ENCODE measurements at regions not wholly inside any gene's neighbourhood (a gene's known extent, or its start where the extent isn't known, plus 50 kb on each side); places are given as distances from the start of the nearest gene placed in this dataset.

DNA sequence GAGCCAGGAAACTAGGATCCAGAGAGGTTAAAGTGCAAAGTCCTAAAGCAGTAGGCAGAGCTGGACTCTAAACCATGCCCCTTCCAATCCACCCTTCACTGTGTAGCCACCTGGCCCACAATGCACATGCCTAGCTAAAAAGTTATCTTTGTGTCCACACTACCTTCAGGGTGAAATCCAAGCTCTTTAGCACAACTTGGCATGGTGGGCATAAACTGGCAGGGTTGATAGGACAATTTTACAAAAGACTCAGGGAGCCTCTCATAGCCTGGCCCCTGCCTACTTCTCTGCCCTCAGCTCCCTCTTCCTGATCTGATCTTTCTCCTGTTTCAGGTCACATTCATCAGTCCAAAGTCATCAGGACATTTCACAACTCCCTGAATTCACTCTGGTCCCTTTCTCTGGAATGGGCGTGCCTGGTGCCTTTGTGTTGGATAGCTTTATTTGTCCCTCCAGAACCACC, 513.9 kb downstream of the OMA1 start:
- TF ChIP-seq SNAI2 (CRISPR knock-in tag; IDR thresholded peaks at IDR 0.05) (no peak), TCF4 (CRISPR knock-in tag; IDR thresholded peaks at IDR 0.05; ENCODE audit: borderline replicate concordance) (no peak), PPARA (CRISPR knock-in tag; IDR thresholded peaks at IDR 0.05; ENCODE audit: borderline replicate concordance) (no peak), ZNF8 (CRISPR knock-in tag; IDR thresholded peaks at IDR 0.05) (no peak)
- TF ChIP-seq, protein P1, sequence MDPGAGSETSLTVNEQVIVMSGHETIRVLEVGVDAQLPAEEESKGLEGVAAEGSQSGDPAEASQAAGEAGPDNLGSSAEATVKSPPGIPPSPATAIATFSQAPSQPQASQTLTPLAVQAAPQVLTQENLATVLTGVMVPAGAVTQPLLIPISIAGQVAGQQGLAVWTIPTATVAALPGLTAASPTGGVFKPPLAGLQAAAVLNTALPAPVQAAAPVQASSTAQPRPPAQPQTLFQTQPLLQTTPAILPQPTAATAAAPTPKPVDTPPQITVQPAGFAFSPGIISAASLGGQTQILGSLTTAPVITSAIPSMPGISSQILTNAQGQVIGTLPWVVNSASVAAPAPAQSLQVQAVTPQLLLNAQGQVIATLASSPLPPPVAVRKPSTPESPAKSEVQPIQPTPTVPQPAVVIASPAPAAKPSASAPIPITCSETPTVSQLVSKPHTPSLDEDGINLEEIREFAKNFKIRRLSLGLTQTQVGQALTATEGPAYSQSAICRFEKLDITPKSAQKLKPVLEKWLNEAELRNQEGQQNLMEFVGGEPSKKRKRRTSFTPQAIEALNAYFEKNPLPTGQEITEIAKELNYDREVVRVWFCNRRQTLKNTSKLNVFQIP (CRISPR knock-in tag; IDR thresholded peaks at IDR 0.05; ENCODE audit: borderline replicate concordance, low read depth), result no peak
- no peak for ATAC-seq

DNA sequence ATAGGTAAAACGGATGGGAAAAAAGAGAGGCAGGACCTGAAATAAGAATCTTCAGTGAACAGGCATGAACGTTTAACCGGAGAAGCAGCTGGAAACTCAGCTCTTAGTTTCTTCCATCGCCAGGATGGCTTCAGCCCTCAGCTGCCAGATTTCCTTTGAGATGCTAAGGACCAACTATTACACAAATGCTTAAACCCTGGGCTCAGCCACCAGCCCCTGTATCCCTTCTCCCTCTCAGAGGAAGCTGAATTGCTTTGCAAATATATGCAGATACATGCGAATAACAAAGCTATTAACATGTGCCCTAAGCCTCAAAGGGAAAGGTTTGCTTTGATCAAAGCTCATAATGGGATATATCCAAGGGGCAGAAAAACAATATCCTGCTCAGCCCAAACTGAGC, 515.1 kb downstream of the OMA1 start:
- no peak for TF ChIP-seq BACH2 (CRISPR knock-in tag; IDR thresholded peaks at IDR 0.05; ENCODE audit: borderline replicate concordance)
- TF ChIP-seq, protein P2, sequence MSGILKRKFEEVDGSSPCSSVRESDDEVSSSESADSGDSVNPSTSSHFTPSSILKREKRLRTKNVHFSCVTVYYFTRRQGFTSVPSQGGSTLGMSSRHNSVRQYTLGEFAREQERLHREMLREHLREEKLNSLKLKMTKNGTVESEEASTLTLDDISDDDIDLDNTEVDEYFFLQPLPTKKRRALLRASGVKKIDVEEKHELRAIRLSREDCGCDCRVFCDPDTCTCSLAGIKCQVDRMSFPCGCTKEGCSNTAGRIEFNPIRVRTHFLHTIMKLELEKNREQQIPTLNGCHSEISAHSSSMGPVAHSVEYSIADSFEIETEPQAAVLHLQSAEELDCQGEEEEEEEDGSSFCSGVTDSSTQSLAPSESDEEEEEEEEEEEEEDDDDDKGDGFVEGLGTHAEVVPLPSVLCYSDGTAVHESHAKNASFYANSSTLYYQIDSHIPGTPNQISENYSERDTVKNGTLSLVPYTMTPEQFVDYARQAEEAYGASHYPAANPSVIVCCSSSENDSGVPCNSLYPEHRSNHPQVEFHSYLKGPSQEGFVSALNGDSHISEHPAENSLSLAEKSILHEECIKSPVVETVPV (CRISPR knock-in tag; IDR thresholded peaks at IDR 0.05), result no peak
- no peak for TF ChIP-seq ZNF565 (CRISPR knock-in tag; conservative IDR thresholded peaks at IDR 0.05; ENCODE audit: low read depth)
- TF ChIP-seq TSHZ2 (CRISPR knock-in tag; IDR thresholded peaks at IDR 0.05), result no peak
- no peak for TF ChIP-seq PATZ1 (CRISPR knock-in tag; IDR thresholded peaks at IDR 0.05; ENCODE audit: borderline replicate concordance)
- TF ChIP-seq ZC3H10 (CRISPR knock-in tag; IDR thresholded peaks at IDR 0.05), result no peak
- TF ChIP-seq PPARA (CRISPR knock-in tag; IDR thresholded peaks at IDR 0.05; ENCODE audit: borderline replicate concordance), result no peak
- no peak for TF ChIP-seq TOX (CRISPR knock-in tag; IDR thresholded peaks at IDR 0.05; ENCODE audit: borderline replicate concordance)
- no peak for TF ChIP-seq ESRRG (CRISPR knock-in tag; IDR thresholded peaks at IDR 0.05)
- no peak for TF ChIP-seq SNAI2 (CRISPR knock-in tag; IDR thresholded peaks at IDR 0.05)
- TF ChIP-seq CSDC2 (CRISPR knock-in tag; IDR thresholded peaks at IDR 0.05), result no peak
- no peak for TF ChIP-seq ARNTL (CRISPR knock-in tag; IDR thresholded peaks at IDR 0.05; ENCODE audit: borderline replicate concordance, low read depth)
- TF ChIP-seq, protein P1 (CRISPR knock-in tag; IDR thresholded peaks at IDR 0.05; ENCODE audit: borderline replicate concordance, low read depth), result no peak
- TF ChIP-seq ZFP30 (CRISPR knock-in tag; IDR thresholded peaks at IDR 0.05), result no peak
- no peak for TF ChIP-seq ZNF70 (CRISPR knock-in tag; IDR thresholded peaks at IDR 0.05)

DNA sequence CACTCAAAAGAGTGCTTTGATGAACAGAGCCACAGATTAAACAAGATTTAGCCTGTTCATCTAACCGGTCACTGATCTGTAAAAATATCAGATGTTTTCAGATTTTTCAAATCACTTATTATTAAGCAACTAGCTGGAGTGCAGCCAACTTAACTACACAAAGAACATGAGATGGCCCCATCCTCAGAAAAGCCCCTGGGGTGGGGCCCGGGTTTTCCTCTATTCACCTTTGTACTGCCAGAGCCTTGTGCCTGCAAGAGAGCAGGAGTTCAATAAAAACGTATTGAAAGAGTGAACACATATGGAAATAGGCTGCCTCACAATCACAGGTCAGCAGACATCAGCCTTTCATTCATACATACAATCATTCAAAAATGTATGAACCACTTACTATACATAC, 516.1 kb downstream of the OMA1 start:
- TF ChIP-seq OSR1 (CRISPR knock-in tag; IDR thresholded peaks at IDR 0.05) (no peak), TOX (CRISPR knock-in tag; IDR thresholded peaks at IDR 0.05; ENCODE audit: borderline replicate concordance) (no peak), SNAI2 (CRISPR knock-in tag; IDR thresholded peaks at IDR 0.05) (no peak), ZNF565 (CRISPR knock-in tag; conservative IDR thresholded peaks at IDR 0.05; ENCODE audit: low read depth) (no peak), TSHZ2 (CRISPR knock-in tag; IDR thresholded peaks at IDR 0.05) (no peak), ISL1 (CRISPR knock-in tag; IDR thresholded peaks at IDR 0.05) (no peak)
- TF ChIP-seq, protein P3, sequence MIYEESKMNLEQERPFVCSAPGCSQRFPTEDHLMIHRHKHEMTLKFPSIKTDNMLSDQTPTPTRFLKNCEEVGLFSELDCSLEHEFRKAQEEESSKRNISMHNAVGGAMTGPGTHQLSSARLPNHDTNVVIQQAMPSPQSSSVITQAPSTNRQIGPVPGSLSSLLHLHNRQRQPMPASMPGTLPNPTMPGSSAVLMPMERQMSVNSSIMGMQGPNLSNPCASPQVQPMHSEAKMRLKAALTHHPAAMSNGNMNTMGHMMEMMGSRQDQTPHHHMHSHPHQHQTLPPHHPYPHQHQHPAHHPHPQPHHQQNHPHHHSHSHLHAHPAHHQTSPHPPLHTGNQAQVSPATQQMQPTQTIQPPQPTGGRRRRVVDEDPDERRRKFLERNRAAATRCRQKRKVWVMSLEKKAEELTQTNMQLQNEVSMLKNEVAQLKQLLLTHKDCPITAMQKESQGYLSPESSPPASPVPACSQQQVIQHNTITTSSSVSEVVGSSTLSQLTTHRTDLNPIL (CRISPR knock-in tag; IDR thresholded peaks at IDR 0.05; ENCODE audit: low read depth), result no peak
- TF ChIP-seq, protein P1 (CRISPR knock-in tag; IDR thresholded peaks at IDR 0.05; ENCODE audit: borderline replicate concordance, low read depth), result no peak

More for the DNA sequence above, 515.1 kb downstream of the OMA1 start:
- ATAC-seq, result no peak

More for the DNA sequence above, 516.1 kb downstream of the OMA1 start:
- ATAC-seq, result no peak
